ENCODE measurements at regions not wholly inside any gene's neighbourhood (a gene's known extent, or its start where the extent isn't known, plus 50 kb on each side); places are given as distances from the start of the nearest gene placed in this dataset.
"Not testable (repeated sequence)": the region's sequence is repeated elsewhere in the genome, so short reads cannot be mapped to it uniquely, and the experiment has no call there.

GRCh38 chr16:85522308-85522841 is 90.7 kb upstream of the GSE1 start:
- ATAC-seq (no peak), DNase-seq (no peak)
- intact Hi-C loops (cut with micrococcal nuclease) = no loop called here

- ATAC-seq (peak; percentile 61), DNase-seq (no peak)
- intact Hi-C loops (cut with micrococcal nuclease) = no loop called here
Observed at GRCh38 chr16:85522842-85523601, 90.1 kb upstream of the GSE1 start.

GRCh38 chr16:85523602-85524364 is 89.3 kb upstream of the GSE1 start:
- intact Hi-C loops (cut with micrococcal nuclease) = no loop called here
- peak; percentile 72 for DNase-seq
- ATAC-seq = peak; percentile 86

GRCh38 chr16:85524365-85524629 is 88.8 kb upstream of the GSE1 start:
- ATAC-seq = no peak
- DNase-seq = no peak
- intact Hi-C loops (cut with micrococcal nuclease) = no loop called here

GRCh38 chr16:85524630-85525419 is 88.3 kb upstream of the GSE1 start:
- ATAC-seq = no peak
- peak; percentile 64 for DNase-seq
- intact Hi-C loops (cut with micrococcal nuclease) = no loop called here

- DNase-seq = no peak
- no peak for ATAC-seq
Observed at GRCh38 chr16:85525420-85526184, 87.5 kb upstream of the GSE1 start.

GRCh38 chr16:85526185-85526974 is 86.7 kb upstream of the GSE1 start:
- DNase-seq (no peak), ATAC-seq (no peak)
- intact Hi-C loops (cut with micrococcal nuclease) = no loop called here

More at GRCh38 chr16:85525420-85526184, 87.5 kb upstream of the GSE1 start:
- intact Hi-C loops (cut with micrococcal nuclease) = no loop called here

GRCh38 chr16:85527042-85527766 is 85.9 kb upstream of the GSE1 start:
- ATAC-seq (no peak), DNase-seq (no peak)
- intact Hi-C loops (cut with micrococcal nuclease) = no loop called here

- intact Hi-C loops (cut with micrococcal nuclease) = no loop called here
- DNase-seq (no peak), ATAC-seq (no peak)
Observed at GRCh38 chr16:85527767-85528297, 85.3 kb upstream of the GSE1 start.

- intact Hi-C loops (cut with micrococcal nuclease) = no loop called here
- DNase-seq (no peak), ATAC-seq (peak; percentile 10)
Observed at GRCh38 chr16:85528528-85529387, 84.4 kb upstream of the GSE1 start.

- ATAC-seq = peak; percentile 22
- no peak for DNase-seq
- intact Hi-C loops (cut with micrococcal nuclease) = no loop called here
Observed at GRCh38 chr16:85529489-85530369, 83.4 kb upstream of the GSE1 start.

- no peak for ATAC-seq
- no peak for DNase-seq
- intact Hi-C loops (cut with micrococcal nuclease) = no loop called here
Observed at GRCh38 chr16:85530370-85530739, 82.8 kb upstream of the GSE1 start.

GRCh38 chr16:85531516-85531915 is 81.6 kb upstream of the GSE1 start:
- ATAC-seq = peak; percentile 39
- no peak for DNase-seq

GRCh38 chr16:85532147-85532546 is 81.0 kb upstream of the GSE1 start:
- intact Hi-C loops (cut with micrococcal nuclease) = no loop called here
- DNase-seq = no peak
- ATAC-seq = no peak

More at GRCh38 chr16:85531516-85531915, 81.6 kb upstream of the GSE1 start:
- intact Hi-C loops (cut with micrococcal nuclease) = no loop called here

GRCh38 chr16:85533593-85533992 is 79.5 kb upstream of the GSE1 start:
- intact Hi-C loops (cut with micrococcal nuclease); DNase-seq; ATAC-seq: not testable (repeated sequence)

All from left ventricle myocardium superior (tissue), 1 donor.